ENCODE measurements at regions not wholly inside any gene's neighbourhood (a gene's known extent, or its start where the extent isn't known, plus 50 kb on each side); places are given as distances from the start of the nearest gene placed in this dataset.
"Not testable (repeated sequence)": the region's sequence is repeated elsewhere in the genome, so short reads cannot be mapped to it uniquely, and the experiment has no call there.

GRCh38 chr6:106802139-106802538 lies 172.4 kb downstream of the CD24 start:
- FAIRE-seq (no peak), DNase-seq (ENCODE audit: low spot score in 2 of 2) (no peak)

DNA sequence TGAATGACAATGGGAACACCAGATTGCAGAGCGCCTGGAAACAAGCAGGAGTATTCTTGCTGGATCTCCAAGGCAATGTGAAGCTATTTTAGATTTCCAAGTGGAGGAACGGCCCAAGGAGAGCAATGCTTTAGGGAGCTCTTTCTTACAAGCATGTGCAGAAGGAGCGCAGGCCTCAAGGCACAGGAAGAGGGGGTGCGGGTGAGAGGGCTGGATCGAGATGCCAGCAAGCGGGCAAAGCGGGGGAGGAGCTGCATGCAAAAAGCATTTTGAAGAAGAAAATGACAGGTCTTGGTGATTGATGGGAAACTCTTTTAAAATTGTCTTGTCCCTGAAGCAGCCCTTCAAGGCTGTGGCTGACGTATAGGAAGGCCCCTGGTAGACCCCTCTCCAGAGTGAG lies 171.9 kb downstream of the QRSL1 start:
- DNase-seq (ENCODE audit: low spot score in 2 of 2) = no peak
- no peak for FAIRE-seq

DNA sequence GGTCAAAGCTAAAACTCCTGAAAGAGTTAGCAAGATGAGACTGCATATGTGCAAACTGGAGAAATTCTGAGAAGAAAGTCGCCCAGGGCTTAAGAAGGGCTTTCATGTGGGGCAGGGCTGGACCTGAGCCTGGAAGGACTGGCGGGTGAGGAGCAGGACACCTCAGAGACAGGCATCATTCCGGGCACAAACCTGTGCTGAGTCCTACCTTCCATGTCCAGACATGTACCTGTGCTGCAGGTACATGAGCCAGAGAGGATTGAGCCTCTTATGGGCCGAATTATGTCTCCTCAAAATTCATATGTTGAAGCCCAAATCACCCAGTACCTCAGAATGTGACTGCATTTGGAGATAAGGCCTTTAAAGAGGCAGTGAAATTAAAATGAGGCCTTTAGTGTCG lies 171.0 kb downstream of the QRSL1 start:
- DNase-seq (ENCODE audit: low spot score in 2 of 2) = no peak
- FAIRE-seq = no peak

DNA sequence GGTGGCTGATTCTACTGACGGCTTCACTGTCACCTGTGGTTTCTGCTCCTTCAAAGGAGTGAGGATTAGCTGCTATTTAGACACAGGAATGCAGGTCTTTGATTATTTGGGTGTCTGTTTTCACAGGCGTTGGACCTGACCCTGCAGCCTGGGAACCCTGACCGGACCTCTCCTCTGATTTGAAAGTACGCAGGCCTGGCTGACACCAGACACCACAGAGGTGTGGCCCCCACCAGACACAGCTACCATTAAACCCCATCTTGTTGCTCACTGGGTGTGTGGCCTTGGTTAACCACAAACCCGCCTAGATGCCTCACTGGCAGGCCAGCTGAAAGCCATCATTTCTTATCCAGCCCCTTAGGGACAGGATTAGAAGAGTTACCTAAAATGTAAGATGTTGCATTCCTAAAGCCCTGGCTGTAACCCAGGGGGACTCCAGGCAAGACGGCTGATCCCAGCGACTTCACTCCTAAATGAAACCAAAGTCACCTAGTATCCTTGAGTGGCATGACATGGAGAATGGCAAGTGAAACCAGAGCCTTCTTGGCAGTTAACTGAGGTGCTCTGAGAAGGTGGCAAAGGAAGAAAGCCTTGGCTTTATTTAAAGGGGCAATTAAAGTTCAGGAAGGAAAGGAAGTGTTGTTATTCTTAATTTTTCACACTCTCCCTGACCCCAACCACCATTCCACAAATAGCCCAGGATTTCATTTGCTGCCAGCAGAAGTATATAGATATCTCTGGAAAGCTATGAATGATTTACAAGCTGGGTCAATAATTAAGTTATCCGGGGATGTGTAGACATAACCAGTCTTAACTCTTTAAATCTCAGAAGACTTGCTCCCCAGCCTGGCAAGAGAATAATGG lies 169.9 kb downstream of the QRSL1 start:
- DNase-seq (ENCODE audit: low spot score in 2 of 2) (no peak), FAIRE-seq (no peak)

DNA sequence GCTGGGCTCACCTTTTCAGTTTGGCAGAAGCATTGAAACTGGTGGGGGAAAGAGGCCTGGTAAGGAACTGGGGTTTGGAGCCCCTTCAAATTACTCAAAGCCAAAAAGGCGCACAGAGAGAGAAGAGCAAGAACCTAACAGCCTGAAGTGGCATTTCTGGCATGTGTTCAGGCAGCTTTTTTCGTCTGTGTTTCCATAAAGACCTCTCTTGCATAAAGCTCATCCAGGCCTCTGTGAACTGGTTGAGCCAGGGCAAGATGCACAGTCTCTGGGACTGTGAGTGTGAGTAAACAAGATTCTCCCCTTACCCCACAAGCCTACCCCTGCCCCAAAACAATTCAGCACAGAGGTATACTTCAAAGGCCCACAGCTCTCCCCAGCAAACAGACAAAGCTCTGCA lies 167.8 kb downstream of the QRSL1 start:
- no peak for DNase-seq (ENCODE audit: low spot score in 2 of 2)
- no peak for FAIRE-seq

DNA sequence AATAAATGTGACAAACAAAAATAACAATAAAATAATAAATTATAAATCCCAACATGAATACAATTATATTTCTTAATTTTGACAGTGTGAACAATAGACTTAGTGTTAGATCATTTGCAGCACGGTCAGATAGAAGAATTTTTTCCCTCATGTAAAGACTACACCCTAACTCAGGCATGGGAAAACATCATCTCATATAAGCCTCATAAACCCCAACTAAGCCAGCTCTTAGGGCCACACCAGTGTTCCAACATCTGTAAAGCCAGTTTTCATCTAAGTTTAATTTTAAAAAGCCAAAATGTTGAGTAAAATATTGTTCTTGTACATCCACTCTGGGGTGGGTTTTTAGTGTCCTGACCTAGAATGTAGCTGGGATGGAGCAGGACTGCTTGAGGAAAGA lies 167.4 kb downstream of the QRSL1 start:
- FAIRE-seq = no peak
- DNase-seq (ENCODE audit: low spot score in 2 of 2) = no peak

GRCh38 chr6:106794129-106794528 lies 164.8 kb downstream of the QRSL1 start:
- FAIRE-seq = no peak
- DNase-seq (ENCODE audit: low spot score in 2 of 2) = no peak

DNA sequence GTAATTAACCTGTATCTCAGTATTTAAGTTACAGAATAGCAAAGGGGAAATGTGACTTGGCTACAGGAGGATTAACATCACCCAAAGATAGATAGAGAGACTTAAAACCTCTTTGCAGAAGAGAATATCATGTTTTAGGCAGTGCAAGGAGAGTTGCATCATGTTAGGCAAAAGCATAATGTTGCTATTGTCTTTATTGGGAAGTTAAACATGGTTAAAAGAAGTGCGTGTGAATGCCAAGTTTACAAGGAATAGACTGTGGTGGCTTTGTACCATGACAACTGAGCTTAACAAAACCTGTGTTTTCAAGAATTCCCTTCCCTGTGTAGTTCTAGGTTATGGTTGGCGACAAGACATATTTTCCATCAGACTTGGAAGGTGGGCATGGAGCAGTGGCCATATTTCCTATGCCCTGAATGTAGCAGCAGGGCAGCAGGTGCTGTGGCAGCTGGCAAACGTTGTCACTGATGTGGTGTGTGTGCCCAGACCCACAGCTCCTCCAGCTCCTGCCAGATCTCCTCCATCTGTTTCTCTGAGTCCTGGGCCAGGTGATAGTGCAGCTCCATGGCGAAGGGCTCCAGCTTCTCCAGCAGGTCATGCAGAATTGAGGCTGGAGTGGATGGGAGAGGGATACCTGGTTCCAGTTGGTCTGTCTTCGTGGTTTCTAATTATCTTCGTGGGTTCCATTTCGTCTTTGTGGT lies 163.3 kb downstream of the QRSL1 start:
- FAIRE-seq = no peak
- no peak for DNase-seq (ENCODE audit: low spot score in 2 of 2)

- no peak for DNase-seq (ENCODE audit: low spot score in 2 of 2)
- no peak for FAIRE-seq
Measured at GRCh38 chr6:106790935-106791334, 161.6 kb downstream of the QRSL1 start.

GRCh38 chr6:106790149-106790770 lies 160.9 kb downstream of the QRSL1 start:
- DNase-seq (ENCODE audit: low spot score in 2 of 2) = no peak
- FAIRE-seq = no peak

DNA sequence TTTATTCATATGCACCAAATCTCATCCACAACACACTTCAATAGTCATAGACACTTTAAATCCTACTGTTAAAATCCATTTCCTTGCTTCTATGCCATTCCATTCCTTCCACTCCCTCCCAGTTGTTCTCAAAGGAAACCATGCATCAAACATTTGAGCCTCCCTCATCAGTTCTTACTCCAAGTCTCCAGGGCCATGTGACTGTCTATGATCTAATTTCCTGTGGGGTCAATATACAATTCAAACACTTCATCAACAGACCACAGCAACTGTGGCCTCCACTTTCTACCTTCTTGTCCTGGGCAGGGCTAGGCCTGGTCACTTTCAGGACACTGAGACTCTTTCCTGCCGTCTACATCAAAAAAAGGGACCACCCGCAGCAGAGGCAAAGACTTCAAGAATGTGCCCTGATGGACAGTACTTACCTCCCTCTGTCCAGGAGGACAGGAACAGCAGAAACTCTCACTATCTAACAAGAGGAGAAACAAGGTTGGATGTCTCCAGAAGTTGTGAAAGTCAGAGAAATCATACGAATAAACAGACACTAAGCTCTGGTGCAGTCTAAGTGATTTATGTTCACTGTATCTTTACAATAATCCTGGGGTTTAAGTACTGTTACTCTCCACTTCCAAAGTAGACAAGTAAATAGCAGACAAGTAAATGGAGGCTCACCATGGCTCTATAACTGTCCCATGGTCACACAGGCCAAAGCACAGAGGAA lies 160.2 kb downstream of the QRSL1 start:
- FAIRE-seq = no peak
- no peak for DNase-seq (ENCODE audit: low spot score in 2 of 2)

- FAIRE-seq (no peak), DNase-seq (ENCODE audit: low spot score in 2 of 2) (no peak)
Measured at GRCh38 chr6:106788761-106789160, 159.4 kb downstream of the QRSL1 start.

DNA sequence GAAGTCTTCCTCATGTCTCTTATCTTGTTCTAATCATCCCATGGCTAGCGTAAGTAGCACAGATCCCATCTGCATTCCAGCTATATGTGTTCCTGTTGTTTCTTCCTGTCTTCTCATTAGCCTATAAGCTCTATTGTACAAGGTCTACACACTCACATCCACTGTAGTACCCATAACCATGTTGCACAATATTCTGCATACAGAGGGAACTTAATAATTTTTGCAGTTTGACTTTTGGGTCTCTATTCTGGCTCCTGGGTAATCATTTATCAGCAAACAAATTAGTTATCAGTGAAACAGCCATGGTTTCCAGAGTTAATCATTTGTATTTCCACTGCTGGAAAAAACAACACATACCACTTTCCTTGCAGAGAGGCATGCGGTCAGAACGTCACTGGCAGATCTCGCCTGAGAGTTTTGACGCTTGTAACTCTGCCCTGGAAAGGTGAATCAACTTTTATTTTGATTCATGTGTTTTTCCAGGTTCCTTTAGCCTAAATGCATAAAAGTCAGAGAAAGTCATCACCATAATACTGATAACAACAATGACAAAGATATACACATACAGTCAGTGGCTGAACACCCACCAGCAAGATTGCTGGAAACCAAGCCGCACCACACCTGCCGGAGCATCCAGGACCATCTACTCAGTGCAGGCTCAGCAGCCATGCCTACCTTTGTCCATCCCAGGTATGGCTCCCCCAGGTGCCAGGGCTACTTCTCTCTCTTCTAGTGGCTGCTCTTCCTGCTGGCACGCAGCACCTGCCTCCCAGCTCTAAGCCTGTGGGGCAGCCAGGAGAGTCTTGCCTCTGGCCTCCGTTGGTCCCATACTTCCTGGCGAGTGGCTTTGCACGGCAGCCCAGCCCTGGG lies 158.2 kb downstream of the QRSL1 start:
- no peak for FAIRE-seq
- DNase-seq (ENCODE audit: low spot score in 2 of 2) = no peak

DNA sequence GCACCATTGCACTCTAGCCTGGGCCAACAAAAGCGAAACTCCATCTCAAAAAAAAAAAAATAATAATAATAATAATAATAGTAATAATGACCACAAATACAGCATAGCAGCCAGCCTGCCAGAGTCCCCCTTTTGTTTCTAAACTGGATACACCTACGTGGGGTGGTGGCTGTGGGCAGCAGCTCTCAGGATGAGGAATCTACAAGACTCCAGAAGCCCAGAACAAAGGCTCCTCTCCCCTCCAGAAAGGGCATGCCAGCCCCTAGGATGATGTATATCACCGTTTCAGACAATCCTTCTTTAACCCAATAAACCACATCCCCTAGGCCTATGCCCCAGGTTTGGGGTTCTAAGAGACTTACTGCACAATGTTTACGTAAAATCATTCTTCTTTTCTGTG lies 155.9 kb downstream of the QRSL1 start:
- no peak for DNase-seq (ENCODE audit: low spot score in 2 of 2)
- no peak for FAIRE-seq

- FAIRE-seq = no peak
- DNase-seq (ENCODE audit: low spot score in 2 of 2) = no peak
Measured at GRCh38 chr6:106783640-106784566, 154.5 kb downstream of the QRSL1 start.

GRCh38 chr6:106782536-106783285 lies 153.3 kb downstream of the QRSL1 start:
- FAIRE-seq (no peak), DNase-seq (ENCODE audit: low spot score in 2 of 2) (no peak)

DNA sequence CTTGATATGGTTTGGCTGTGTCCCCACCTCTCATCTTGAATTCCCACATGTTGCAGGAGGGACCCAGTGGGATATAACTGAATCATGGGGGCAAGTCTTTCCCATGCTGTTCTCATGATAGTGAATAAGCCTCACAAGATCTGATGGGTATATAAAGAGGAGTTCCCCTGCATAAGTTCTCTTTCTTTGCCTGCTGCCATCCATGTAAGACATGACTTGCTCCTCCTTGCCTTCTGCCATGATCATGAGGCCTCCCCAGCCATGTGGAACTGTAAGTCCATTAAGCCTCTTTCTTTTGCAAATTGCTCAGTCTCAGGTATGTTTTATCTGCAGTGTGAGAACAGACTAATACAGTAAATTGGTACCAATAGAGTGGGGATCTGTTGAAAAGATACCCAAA lies 150.2 kb downstream of the QRSL1 start:
- not testable (repeated sequence) for DNase-seq (ENCODE audit: low spot score in 2 of 2); FAIRE-seq

DNA sequence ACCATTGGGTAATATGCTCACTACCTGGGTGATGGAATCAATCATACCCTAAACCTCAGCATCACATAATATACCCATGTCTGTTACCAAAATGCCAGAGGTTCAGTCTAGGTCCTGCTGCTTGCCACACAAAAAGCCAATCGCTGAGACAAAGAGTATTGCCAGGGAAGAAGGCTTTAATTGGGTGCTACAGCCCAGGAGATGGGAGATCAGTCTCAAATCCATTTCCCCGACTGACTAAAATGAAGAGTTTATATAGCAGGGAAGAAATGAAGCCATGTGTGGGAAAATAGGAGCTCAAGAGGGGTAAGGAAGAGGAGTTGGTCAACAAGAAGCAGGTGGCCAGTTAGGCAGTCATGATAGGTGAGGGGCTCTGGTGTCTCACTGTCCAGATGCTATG lies 149.6 kb downstream of the QRSL1 start:
- FAIRE-seq (no peak), DNase-seq (ENCODE audit: low spot score in 2 of 2) (no peak)
